HG03439 (cell line): ENCODE measurements at regions not wholly inside any gene's neighbourhood (a gene's known extent, or its start where the extent isn't known, plus 50 kb on each side); places are given as distances from the start of the nearest gene placed in this dataset.

Source experiments
- ATAC-seq: cut with Tn5 transposase; IDR thresholded peaks from one replicate; pipeline ENCODE4 v1.9.1; 2021; ENCODE audit warnings: mild to moderate bottlenecking, moderate library complexity; ENCODE audit not compliant: unreplicated experiment

DNA sequence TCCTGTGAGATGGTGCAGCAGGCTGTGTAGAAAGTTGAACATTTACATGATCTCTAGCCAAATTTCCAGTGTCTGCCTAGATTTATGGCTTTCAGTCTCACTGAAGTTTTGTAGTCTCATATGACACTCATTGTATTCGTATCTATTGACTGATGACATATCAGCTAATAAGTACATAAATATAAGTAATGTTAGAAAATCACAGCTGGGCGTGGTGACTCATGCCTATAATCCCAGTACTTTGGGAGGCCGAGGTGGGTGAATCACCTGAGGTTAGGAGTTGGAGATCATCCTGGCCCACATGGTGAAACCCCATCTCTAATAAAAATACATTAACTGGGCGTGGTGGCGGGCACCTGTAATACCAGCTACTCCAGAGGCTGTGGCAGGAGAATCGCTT, 54.7 kb upstream of the HTR2A start:
- no peak for ATAC-seq

DNA sequence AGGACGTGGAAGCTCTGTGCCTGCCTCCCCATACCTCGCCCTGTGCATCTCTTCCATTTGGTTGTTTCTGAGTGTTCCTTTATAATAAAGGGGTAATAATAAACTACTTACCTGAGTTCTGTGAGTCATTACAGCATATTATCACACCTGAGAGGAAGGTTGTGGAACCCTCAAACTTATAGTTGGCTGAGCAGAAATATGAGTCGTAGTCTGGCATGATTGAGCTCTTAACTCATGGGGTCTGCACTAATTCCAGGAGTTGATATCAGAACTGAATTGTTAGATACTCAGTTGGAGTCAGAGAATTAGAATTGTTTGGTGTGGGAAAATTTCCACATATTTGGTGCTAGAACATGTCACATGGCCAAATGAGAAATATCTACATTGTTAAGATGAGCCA, 52.4 kb upstream of the HTR2A start:
- ATAC-seq: no peak

GRCh38 chr13:46948338-46948737, 51.5 kb upstream of the HTR2A start:
- ATAC-seq: no peak

DNA sequence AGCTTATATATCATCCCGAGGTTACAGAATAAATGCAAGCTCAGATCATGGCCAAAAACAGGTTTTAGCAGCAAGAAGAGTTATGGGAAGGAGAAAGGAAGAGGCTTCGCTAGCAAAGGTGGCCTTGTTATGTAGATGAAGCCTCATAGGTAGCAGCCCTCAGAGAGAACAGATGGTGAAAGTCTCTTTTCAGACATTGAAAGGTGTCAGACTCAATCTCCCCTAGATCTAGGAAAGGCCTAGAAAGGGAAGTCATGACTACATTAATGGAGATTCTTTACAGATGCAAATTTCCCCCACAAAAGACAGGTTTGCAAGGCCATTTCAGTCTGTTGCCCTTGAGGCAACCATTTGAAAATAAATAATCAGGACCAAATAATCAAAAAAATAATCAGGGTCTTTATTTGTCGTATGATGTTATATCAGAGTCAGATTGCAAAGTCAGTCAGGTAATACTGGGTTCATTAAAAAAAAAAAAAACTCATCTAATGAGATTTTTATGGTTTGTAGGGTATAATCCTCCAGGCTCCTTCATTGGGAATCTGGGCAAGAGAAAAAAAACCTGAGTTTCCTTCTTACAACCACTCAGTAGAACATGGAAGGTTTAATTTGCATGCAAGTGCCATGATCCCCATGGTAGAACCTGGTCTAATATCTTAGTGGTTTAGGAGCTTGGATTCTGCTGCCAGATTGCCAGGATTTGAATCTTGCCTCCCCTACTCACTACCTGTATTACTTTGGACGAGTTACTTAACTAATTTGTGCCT, 50.8 kb upstream of the HTR2A start:
- ATAC-seq: no peak
